ENCODE measurements at regions not wholly inside any gene's neighbourhood (a gene's known extent, or its start where the extent isn't known, plus 50 kb on each side); places are given as distances from the start of the nearest gene placed in this dataset.

DNA sequence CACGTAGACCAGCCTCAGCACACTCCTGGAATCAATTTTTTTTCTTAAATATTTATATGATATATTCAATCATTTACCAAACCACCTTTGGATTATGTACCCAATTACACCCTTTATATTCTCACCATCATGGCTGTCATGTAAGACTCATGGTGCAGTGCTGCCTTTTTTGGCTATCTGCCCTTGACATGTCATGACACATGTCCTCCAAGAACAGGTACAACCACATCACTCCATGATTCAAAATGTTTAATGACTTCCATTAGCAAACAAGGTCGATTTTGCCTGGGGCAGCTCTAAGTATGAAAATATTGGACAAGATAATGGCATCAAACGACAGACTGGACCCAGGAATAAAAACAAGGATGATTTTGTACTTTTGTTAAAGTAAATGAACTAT lies 861.1 kb upstream of the ADAMTS5 start:
- TF ChIP-seq, protein P1, sequence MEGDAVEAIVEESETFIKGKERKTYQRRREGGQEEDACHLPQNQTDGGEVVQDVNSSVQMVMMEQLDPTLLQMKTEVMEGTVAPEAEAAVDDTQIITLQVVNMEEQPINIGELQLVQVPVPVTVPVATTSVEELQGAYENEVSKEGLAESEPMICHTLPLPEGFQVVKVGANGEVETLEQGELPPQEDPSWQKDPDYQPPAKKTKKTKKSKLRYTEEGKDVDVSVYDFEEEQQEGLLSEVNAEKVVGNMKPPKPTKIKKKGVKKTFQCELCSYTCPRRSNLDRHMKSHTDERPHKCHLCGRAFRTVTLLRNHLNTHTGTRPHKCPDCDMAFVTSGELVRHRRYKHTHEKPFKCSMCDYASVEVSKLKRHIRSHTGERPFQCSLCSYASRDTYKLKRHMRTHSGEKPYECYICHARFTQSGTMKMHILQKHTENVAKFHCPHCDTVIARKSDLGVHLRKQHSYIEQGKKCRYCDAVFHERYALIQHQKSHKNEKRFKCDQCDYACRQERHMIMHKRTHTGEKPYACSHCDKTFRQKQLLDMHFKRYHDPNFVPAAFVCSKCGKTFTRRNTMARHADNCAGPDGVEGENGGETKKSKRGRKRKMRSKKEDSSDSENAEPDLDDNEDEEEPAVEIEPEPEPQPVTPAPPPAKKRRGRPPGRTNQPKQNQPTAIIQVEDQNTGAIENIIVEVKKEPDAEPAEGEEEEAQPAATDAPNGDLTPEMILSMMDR (IDR thresholded peaks at IDR 0.05; ENCODE audit: borderline replicate concordance, control extremely low read depth, extremely low read depth, insufficient read depth, missing control alignments): no peak
- in situ Hi-C loops (cut with MboI; ENCODE audit: low sequenced_read_pairs, unreplicated experiment): no loop called here
- DNase-seq (ENCODE audit: low spot score): no peak

DNA sequence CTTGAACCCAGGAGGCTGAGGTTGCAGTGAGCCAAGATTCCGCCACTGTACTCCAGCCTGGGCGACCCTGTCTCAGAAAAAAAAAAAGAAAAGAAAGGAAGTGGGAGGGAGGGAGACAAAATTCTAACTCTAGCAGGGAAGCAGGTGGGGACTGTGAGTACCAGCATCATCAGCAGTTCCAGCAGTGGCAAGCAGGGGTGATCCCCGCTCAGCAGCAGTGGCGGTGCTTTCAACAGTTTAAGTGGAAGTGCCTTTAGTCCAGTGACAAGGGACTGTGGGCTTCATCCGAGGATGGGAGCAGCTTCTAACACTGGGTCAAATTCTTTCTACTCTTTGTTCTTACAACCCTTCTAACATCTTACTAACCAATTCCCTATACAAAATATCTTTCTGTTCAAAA lies 858.1 kb upstream of the ADAMTS5 start:
- DNase-seq (ENCODE audit: low spot score): no peak
- TF ChIP-seq, protein P1 (IDR thresholded peaks at IDR 0.05; ENCODE audit: borderline replicate concordance, control extremely low read depth, extremely low read depth, insufficient read depth, missing control alignments): no peak
- in situ Hi-C loops (cut with MboI; ENCODE audit: low sequenced_read_pairs, unreplicated experiment): no loop called here

DNA sequence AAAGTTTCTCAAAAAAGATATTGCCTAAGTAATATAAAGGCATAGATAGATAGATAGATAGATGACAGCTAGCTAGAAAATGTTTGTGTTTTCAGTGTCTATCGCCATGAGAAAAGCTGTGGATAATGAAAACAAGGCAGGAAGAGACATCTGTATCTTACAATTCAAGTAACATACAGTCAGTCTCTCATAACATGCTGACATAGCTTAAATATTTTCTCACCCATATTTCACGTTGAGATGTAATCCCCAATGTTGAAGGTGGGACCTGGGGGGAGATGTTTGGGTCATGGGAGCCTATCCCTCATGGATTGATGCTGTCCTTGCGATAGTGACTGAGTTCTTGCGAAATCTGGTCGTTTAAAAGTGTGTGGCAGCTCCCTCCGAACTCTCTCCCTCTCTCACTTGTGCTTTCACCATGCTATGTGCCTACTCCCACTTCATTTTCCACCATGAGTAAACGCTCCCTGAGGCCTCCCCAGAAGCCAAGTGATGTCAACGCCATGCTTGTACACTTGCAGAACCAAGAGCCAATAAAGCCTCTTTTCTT lies 856.8 kb upstream of the ADAMTS5 start:
- in situ Hi-C loops (cut with MboI; ENCODE audit: low sequenced_read_pairs, unreplicated experiment): no loop called here
- DNase-seq (ENCODE audit: low spot score): no peak
- TF ChIP-seq, protein P1 (IDR thresholded peaks at IDR 0.05; ENCODE audit: borderline replicate concordance, control extremely low read depth, extremely low read depth, insufficient read depth, missing control alignments): no peak

DNA sequence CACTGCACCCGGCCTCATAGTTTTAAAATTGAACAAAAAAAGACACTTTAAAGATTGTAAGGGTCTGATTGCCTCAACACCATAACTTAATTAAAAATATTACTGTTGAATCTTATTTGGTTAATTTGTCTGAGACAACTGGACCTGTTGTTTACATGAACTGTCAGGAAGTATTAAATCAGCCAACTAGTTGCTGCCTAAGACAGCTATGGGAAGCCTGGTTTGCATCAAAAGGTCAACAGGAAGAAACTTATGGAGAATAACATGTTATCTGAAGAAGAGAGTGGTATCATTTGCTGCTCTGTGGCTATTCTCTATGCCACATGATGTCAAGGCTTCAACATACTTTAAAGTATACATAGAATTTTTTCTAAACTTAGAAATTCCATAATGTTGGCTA lies 853.5 kb upstream of the ADAMTS5 start:
- TF ChIP-seq, protein P1 (IDR thresholded peaks at IDR 0.05; ENCODE audit: borderline replicate concordance, control extremely low read depth, extremely low read depth, insufficient read depth, missing control alignments): no peak
- DNase-seq (ENCODE audit: low spot score): no peak
- in situ Hi-C loops (cut with MboI; ENCODE audit: low sequenced_read_pairs, unreplicated experiment): no loop called here

DNA sequence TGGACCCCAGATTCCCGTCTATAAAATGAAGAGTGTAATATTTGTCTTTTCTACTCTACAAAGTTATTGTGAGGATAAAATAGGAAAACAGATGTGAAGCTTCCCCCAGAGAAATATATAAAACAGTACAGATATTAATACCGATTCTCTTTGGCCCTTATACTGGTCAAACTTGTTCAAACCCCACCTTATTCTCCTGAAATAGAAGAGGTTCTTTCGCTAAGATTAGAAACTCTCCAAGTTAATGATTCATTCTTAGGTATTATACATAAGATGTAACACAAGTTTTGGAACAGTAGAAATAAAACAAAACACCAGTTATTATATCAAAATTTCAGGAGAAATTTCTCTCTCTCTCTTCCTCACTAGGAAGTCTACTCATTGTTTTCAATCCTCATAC lies 852.4 kb upstream of the ADAMTS5 start:
- in situ Hi-C loops (cut with MboI; ENCODE audit: low sequenced_read_pairs, unreplicated experiment): no loop called here
- DNase-seq (ENCODE audit: low spot score): no peak
- TF ChIP-seq, protein P1 (IDR thresholded peaks at IDR 0.05; ENCODE audit: borderline replicate concordance, control extremely low read depth, extremely low read depth, insufficient read depth, missing control alignments): no peak

DNA sequence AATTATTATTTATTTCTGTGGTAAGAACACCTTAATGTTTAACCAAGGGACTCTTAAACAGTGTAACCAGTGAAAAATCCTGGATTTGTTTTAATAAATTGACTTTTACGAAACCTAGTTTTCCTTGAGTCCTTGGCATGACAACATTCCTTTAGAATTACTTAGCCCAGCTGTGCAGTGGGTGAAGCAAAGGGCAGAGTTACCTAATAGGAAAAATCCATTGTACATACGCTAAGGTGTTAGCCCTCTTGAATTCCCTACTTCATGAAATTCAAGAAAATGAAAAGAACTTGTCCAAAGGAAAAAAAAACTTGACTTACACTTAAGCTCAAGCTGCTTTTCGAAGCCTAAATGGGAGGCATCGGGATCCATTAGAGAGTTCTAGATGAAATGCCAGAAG lies 852.0 kb upstream of the ADAMTS5 start:
- TF ChIP-seq, protein P1 (IDR thresholded peaks at IDR 0.05; ENCODE audit: borderline replicate concordance, control extremely low read depth, extremely low read depth, insufficient read depth, missing control alignments): no peak
- in situ Hi-C loops (cut with MboI; ENCODE audit: low sequenced_read_pairs, unreplicated experiment): no loop called here
- DNase-seq (ENCODE audit: low spot score): no peak
